A549 (cell line): ENCODE measurements at regions not wholly inside any gene's neighbourhood (a gene's known extent, or its start where the extent isn't known, plus 50 kb on each side); places are given as distances from the start of the nearest gene placed in this dataset.

Source experiments
- ATAC-seq, 2 experiments: fragments of 200-7000 bp in 1 of 2; fragments of >200 bp in 1 of 2; cut with Nextera tagmentation in 1 of 2; cut with Tn5 transposase in 1 of 2; 3 replicates each; pipeline versions ENCODE4 v1.8.0 to v1.9.1; 2018 to 2020; ENCODE audit warnings: mild to moderate bottlenecking in 1 of 2, moderate library complexity in 1 of 2
- CTCF ChIA-PET: fragments of 300-600 bp; sonication (Branson Sonifier 250); formaldehyde crosslinking; extraction: SDS; loops from one replicate; lab custom pipeline; 2021; ENCODE audit warnings: antibody characterized with exemption, inconsistent platforms; lab: Yijun Ruan, JAX
- POLR2A ChIA-PET: fragments of 350-600 bp; formaldehyde crosslinking; extraction: SDS; loops from one replicate; lab custom pipeline; 2021; ENCODE audit warnings: antibody characterized with exemption, inconsistent platforms; lab: Yijun Ruan, JAX
- DNase-seq, 2 experiments: peaks; one replicate each; pipeline versions ENCODE4 v3.0.0 to v3.0.0-alpha.2; 2011 to 2016; ENCODE audit warnings: low read depth in 1 of 2, low spot score in 1 of 2
- FAIRE-seq: peaks from 2 replicates; lab custom pipeline; 2011; peaks lifted over from hg19 to GRCh38; lab: Jason Lieb, UNC
- H3K27ac ChIP-seq, 2 experiments: fragments of >200 bp; sonication (Bioruptor Twin); formaldehyde crosslinking; 3 replicates each; pipeline ENCODE4 v1.5.1; 2016 to 2017
- H3K4me1 ChIP-seq: fragments of >200 bp; sonication (Bioruptor Twin); formaldehyde crosslinking; 3 replicates; pipeline ENCODE4 v1.6.1; 2016
- H3K4me2 ChIP-seq: fragments of >200 bp; sonication (Bioruptor Twin); formaldehyde crosslinking; 3 replicates; pipeline ENCODE4 v1.6.1; 2016
- H3K4me3 ChIP-seq: fragments of >200 bp; sonication (Bioruptor Twin); formaldehyde crosslinking; 3 replicates; pipeline ENCODE4 v1.5.1; 2016
- H3K9me3 ChIP-seq: fragments of >200 bp; sonication (Bioruptor Twin); formaldehyde crosslinking; 3 replicates; pipeline ENCODE4 v1.6.1; 2016
- ATOH8 ChIP-seq: fragments of 250-450 bp; sonication (Bioruptor Pico); IDR thresholded peaks from 2 replicates; pipeline ENCODE4 v1.5.0; 2020; ENCODE audit warnings: low read depth, mild to moderate bottlenecking, moderate library complexity
- BCL3 ChIP-seq: fragments of >200 bp; sonication (Bioruptor Twin); formaldehyde crosslinking; IDR thresholded peaks from 3 replicates; pipeline ENCODE4 v1.6.1; 2016
- BHLHE40 ChIP-seq: IDR thresholded peaks from 2 replicates; pipeline ENCODE4 v1.6.1; 2012; ENCODE audit warnings: low read depth, low read length, inconsistent platforms
- CBX2 ChIP-seq: fragments of 200-600 bp; sonication (generic); IDR thresholded peaks from 2 replicates; pipeline ENCODE4 v1.6.1; 2016; ENCODE audit warnings: low read depth, mild to moderate bottlenecking, borderline replicate concordance
- CBX8 ChIP-seq: fragments of 200-600 bp; sonication (generic); IDR thresholded peaks from 2 replicates; pipeline ENCODE4 v1.6.1; 2016
- CEBPB ChIP-seq, 2 experiments: fragments of >200 bp in 1 of 2; sonication (Bioruptor Twin) in 1 of 2; formaldehyde crosslinking in 1 of 2; IDR thresholded peaks; 2 replicates each; pipeline ENCODE4 v1.6.1; 2012 to 2016
- CHD4 ChIP-seq: fragments of 200-600 bp; sonication (generic); IDR thresholded peaks from 2 replicates; pipeline ENCODE4 v1.6.1; 2016; ENCODE audit warnings: antibody characterized with exemption, mild to moderate bottlenecking, borderline replicate concordance
- CTCF ChIP-seq: fragments of >200 bp; sonication (Bioruptor Twin); formaldehyde crosslinking; IDR thresholded peaks from 3 replicates; pipeline ENCODE4 v1.5.1; 2016
- E2F6 ChIP-seq: IDR thresholded peaks from 2 replicates; pipeline ENCODE4 v1.6.1; 2012; ENCODE audit warnings: low read depth, borderline replicate concordance
- EHF ChIP-seq: fragments of 250-450 bp; sonication (Bioruptor Pico); IDR thresholded peaks from 2 replicates; pipeline ENCODE4 v1.5.0; 2020; ENCODE audit warnings: mild to moderate bottlenecking
- GATA3 ChIP-seq: IDR thresholded peaks from 2 replicates; pipeline ENCODE4 v1.6.1; 2012; ENCODE audit warnings: borderline replicate concordance
- HEYL ChIP-seq: fragments of 250-450 bp; sonication (Bioruptor Pico); IDR thresholded peaks from 2 replicates; pipeline ENCODE4 v1.8.0; 2021; ENCODE audit warnings: mild to moderate bottlenecking, moderate library complexity
- JUN ChIP-seq, 2 experiments: fragments of >200 bp; sonication (Bioruptor Twin); formaldehyde crosslinking; IDR thresholded peaks; 2 replicates in 1 of 2; 3 replicates in 1 of 2; pipeline ENCODE4 v1.6.1; 2016 to 2017
- JUNB ChIP-seq: fragments of >200 bp; sonication (Bioruptor Twin); formaldehyde crosslinking; IDR thresholded peaks from 2 replicates; pipeline ENCODE4 v1.6.1; 2016
- MAX ChIP-seq: IDR thresholded peaks from 2 replicates; pipeline ENCODE4 v1.6.1; 2012
- MYC ChIP-seq: IDR thresholded peaks from 2 replicates; pipeline ENCODE4 v1.6.1; 2012; ENCODE audit warnings: mild to moderate bottlenecking, inconsistent platforms, low read length, improper control_type of control experiment, borderline replicate concordance
- NFE2L2 ChIP-seq: fragments of 150-350 bp; conservative IDR thresholded peaks from 2 replicates; pipeline ENCODE4 v1.6.1; 2014; ENCODE audit warnings: low read length
- NR3C1 ChIP-seq: fragments of >200 bp; sonication (Bioruptor Twin); formaldehyde crosslinking; IDR thresholded peaks from 3 replicates; pipeline ENCODE4 v1.6.1; 2017
- PBX3 ChIP-seq: IDR thresholded peaks from 2 replicates; pipeline ENCODE4 v1.6.1; 2012
- RAD21 ChIP-seq, 2 experiments: fragments of >200 bp in 1 of 2; sonication (Bioruptor Twin) in 1 of 2; formaldehyde crosslinking in 1 of 2; IDR thresholded peaks in 1 of 2; conservative IDR thresholded peaks in 1 of 2; 2 replicates in 1 of 2; 3 replicates in 1 of 2; pipeline ENCODE4 v1.6.1; 2012 to 2018; ENCODE audit warnings: inconsistent platforms in 1 of 2
- REST ChIP-seq: fragments of 200-600 bp; sonication (generic); IDR thresholded peaks from 2 replicates; pipeline ENCODE4 v1.6.1; 2016; ENCODE audit warnings: antibody characterized with exemption, mild to moderate bottlenecking, moderate library complexity
- RFX5 ChIP-seq: fragments of 450-650 bp; IDR thresholded peaks from 2 replicates; pipeline ENCODE4 v1.7.1; 2014; ENCODE audit warnings: antibody characterized with exemption, mild to moderate bottlenecking, moderate library complexity
- SMC3 ChIP-seq: fragments of >200 bp; sonication (Bioruptor Twin); formaldehyde crosslinking; IDR thresholded peaks from 3 replicates; pipeline ENCODE4 v1.6.1; 2018; ENCODE audit warnings: inconsistent platforms
- SREBF2 ChIP-seq: fragments of 450-650 bp; IDR thresholded peaks from 2 replicates; pipeline ENCODE4 v1.6.1; 2014; ENCODE audit warnings: mild to moderate bottlenecking, moderate library complexity
- USF2 ChIP-seq: fragments of 450-650 bp; IDR thresholded peaks from 2 replicates; pipeline ENCODE4 v1.6.1; 2014; ENCODE audit warnings: antibody characterized with exemption
- ZC3H11A ChIP-seq: fragments of 450-650 bp; IDR thresholded peaks from 2 replicates; pipeline ENCODE4 v1.6.1; 2014; ENCODE audit warnings: antibody characterized with exemption, mild to moderate bottlenecking
- ZSCAN20 ChIP-seq: fragments of 250-450 bp; sonication (Bioruptor Pico); IDR thresholded peaks from 2 replicates; pipeline ENCODE4 v1.8.0; 2022; ENCODE audit warnings: mild to moderate bottlenecking, moderate library complexity
- WGBS: methylation state at CpG from one replicate; pipeline ENCODE4 v1.1.6; 2017; ENCODE audit errors: missing lambda C conversion rate; 5-methylcytosine and 5-hydroxymethylcytosine counted together

- TF ChIP-seq REST (no peak), MAX (peak; percentile 85), JUNB (peak; percentile 40; the same call in 1 of the 2 replicates), ATOH8 (CRISPR knock-in tag) (peak; percentile 16; the same call in 1 of the 2 replicates), CEBPB (IDR thresholded peaks at IDR 0.05) (peak; percentile 52 to 86), JUN (IDR thresholded peaks at IDR 0.05) (peak in 1 of 2 experiments; percentile 65; a peak in 2 of 5 replicates), CBX2 (no peak), MYC (no peak), SMC3 (peak; percentile 30; the same call in 2 of the 3 replicates)
Measured at GRCh38 chr9:134502809-134503211, 138.8 kb upstream of the COL5A1 start (continued).

- Histone ChIP-seq H3K4me3 (no peak overlapping the region), H3K4me1 (peaks cover 19% of the 10 kb centered on the region), H3K9me3 (peaks cover 8% of the 10 kb centered on the region; the same call in 2 of the 3 replicates), H3K27ac (peak overlapping the region; percentile 92 to 93), H3K4me2 (peak overlapping the region; percentile 41; the same call in 2 of the 3 replicates)
- WGBS: 85% methylated on average over 8 of the region's 9 CpGs
- DNase-seq (no peak), ATAC-seq (peak; percentile 20 to 22; a peak in 3 of 6 replicates), FAIRE-seq (no peak)
- TF ChIP-seq SREBF2 (no peak), BCL3 (no peak), RFX5 (no peak), ZSCAN20 (CRISPR knock-in tag) (no peak), NFE2L2 (no peak), EHF (CRISPR knock-in tag) (no peak), PBX3 (no peak), USF2 (no peak), CTCF (no peak), CHD4 (no peak), CBX8 (no peak), CBX2 (no peak), GATA3 (no peak), BHLHE40 (no peak), HEYL (CRISPR knock-in tag) (no peak), E2F6 (no peak), ZC3H11A (no peak), RAD21 (conservative IDR thresholded peaks at IDR 0.05 in 1 of 2, IDR thresholded peaks at IDR 0.05 in 1 of 2) (no peak), NR3C1 (no peak), MAX (no peak)
- POLR2A ChIA-PET: interaction anchor here (1.1 to 1.4 kb wide), 2 partner anchors 99 to 137 kb away, joined by 5 to 6 read pairs; no protein-coding TSS in a partner anchor
- CTCF ChIA-PET: interaction anchor here (0.8 to 3.1 kb wide), 6 partner anchors 26 to 235 kb away, joined by 3 to 24 read pairs (median 7); no protein-coding TSS in a partner anchor
Measured at GRCh38 chr9:134503301-134504105, 138.1 kb upstream of the COL5A1 start.
